CD4-positive, alpha-beta T cell treated with Interleukin-12 subunit alpha and Interleukin-12 subunit beta, for 1 hour (primary cell): ENCODE measurements at regions not wholly inside any gene's neighbourhood (a gene's known extent, or its start where the extent isn't known, plus 50 kb on each side); places are given as distances from the start of the nearest gene placed in this dataset.

ENCODE experiments used
- DNase-seq: peaks from one replicate; pipeline ENCODE4 v3.0.0-alpha.2; 2020

GRCh38 chr16:86357950-86358349 lies 152.4 kb upstream of the FOXF1 start:
- DNase-seq = no peak

- DNase-seq = no peak
These were observed 150.8 kb upstream of the FOXF1 start for GRCh38 chr16:86359571-86359970.

GRCh38 chr16:86362155-86362849 lies 148.0 kb upstream of the FOXF1 start:
- DNase-seq = no peak

GRCh38 chr16:86363057-86363490 lies 147.3 kb upstream of the FOXF1 start:
- no peak for DNase-seq

GRCh38 chr16:86363836-86364618 lies 146.3 kb upstream of the FOXF1 start:
- no peak for DNase-seq

- DNase-seq = no peak
These were observed 145.5 kb upstream of the FOXF1 start for GRCh38 chr16:86364653-86365380.

- no peak for DNase-seq
These were observed 144.6 kb upstream of the FOXF1 start for GRCh38 chr16:86365513-86366273.

GRCh38 chr16:86366481-86366880 lies 143.8 kb upstream of the FOXF1 start:
- no peak for DNase-seq

GRCh38 chr16:86367291-86368072 lies 142.8 kb upstream of the FOXF1 start:
- DNase-seq = no peak

GRCh38 chr16:86368261-86368660 lies 142.1 kb upstream of the FOXF1 start:
- DNase-seq = no peak

GRCh38 chr16:86370062-86370461 lies 140.3 kb upstream of the FOXF1 start:
- DNase-seq = no peak

- no peak for DNase-seq
These were observed 139.1 kb upstream of the FOXF1 start for GRCh38 chr16:86371083-86371803.

- no peak for DNase-seq
These were observed 138.1 kb upstream of the FOXF1 start for GRCh38 chr16:86372193-86372592.

GRCh38 chr16:86373276-86373901 lies 136.9 kb upstream of the FOXF1 start:
- no peak for DNase-seq

GRCh38 chr16:86374603-86375130 lies 135.7 kb upstream of the FOXF1 start:
- no peak for DNase-seq

GRCh38 chr16:86375364-86375763 lies 135.0 kb upstream of the FOXF1 start:
- DNase-seq = no peak

- no peak for DNase-seq
These were observed 134.5 kb upstream of the FOXF1 start for GRCh38 chr16:86375851-86376250.

GRCh38 chr16:86376837-86377236 lies 133.5 kb upstream of the FOXF1 start:
- no peak for DNase-seq

- no peak for DNase-seq
These were observed 132.9 kb upstream of the FOXF1 start for GRCh38 chr16:86377251-86378022.

- DNase-seq = no peak
These were observed 132.2 kb upstream of the FOXF1 start for GRCh38 chr16:86378128-86378527.
